PFSK-1 (cell line): ENCODE measurements at regions not wholly inside any gene's neighbourhood (a gene's known extent, or its start where the extent isn't known, plus 50 kb on each side); places are given as distances from the start of the nearest gene placed in this dataset.

Source experiments
- FOXP2 ChIP-seq: optimal IDR thresholded peaks from 2 replicates; pipeline ENCODE3; 2011; ENCODE audit warnings: borderline replicate concordance, control low read depth, inconsistent platforms; ENCODE audit not compliant: insufficient read depth; ENCODE audit errors: extremely low read length, extremely low read depth
- POLR2AphosphoS5 ChIP-seq: IDR thresholded peaks from 2 replicates; pipeline ENCODE4 v1.6.1; 2012; ENCODE audit warnings: low read depth, mild to moderate bottlenecking, control low read depth, low read length, moderate library complexity
- REST ChIP-seq, 2 experiments: IDR thresholded peaks; 2 replicates each; pipeline versions ENCODE4 v1.6.1 to v1.8.0; 2011 to 2012; ENCODE audit warnings: low read depth in 2 of 2, low read length in 2 of 2, control low read depth in 1 of 2, inconsistent platforms in 1 of 2, mild to moderate bottlenecking in 1 of 2, moderate library complexity in 1 of 2; ENCODE audit not compliant: insufficient read depth in 1 of 2
- SIN3A ChIP-seq: IDR thresholded peaks from 2 replicates; pipeline ENCODE4 v1.6.1; 2012; ENCODE audit warnings: mild to moderate bottlenecking, low read length, moderate library complexity, borderline replicate concordance; ENCODE audit not compliant: insufficient read depth
- TAF1 ChIP-seq: IDR thresholded peaks from 2 replicates; pipeline ENCODE4 v1.6.1; 2012; ENCODE audit warnings: low read length, control low read depth, borderline replicate concordance; ENCODE audit not compliant: insufficient read depth

- no peak for TF ChIP-seq REST (IDR thresholded peaks at IDR 0.05; ENCODE audit: insufficient read depth in 1 of 2, low read depth in 2 of 2, low read length in 2 of 2)
- no peak for TF ChIP-seq TAF1
- no peak for TF ChIP-seq SIN3A
- TF ChIP-seq POLR2AphosphoS5 = no peak
- TF ChIP-seq FOXP2 = no peak
Measured at GRCh38 chr1:245003246-245003645, 138.9 kb upstream of the HNRNPU start.
